ENCODE measurements at regions not wholly inside any gene's neighbourhood (a gene's known extent, or its start where the extent isn't known, plus 50 kb on each side); places are given as distances from the start of the nearest gene placed in this dataset.

- Mint-ChIP-seq H3K4me3 (ENCODE audit: unreplicated experiment) (no peak overlapping the region), H3K27ac (ENCODE audit: unreplicated experiment) (no peak overlapping the region), H3K27me3 (ENCODE audit: low read depth) (no peaks in the 10 kb centered on the region), H3K4me1 (ENCODE audit: low read depth) (peaks cover 4% of the 10 kb centered on the region), H3K36me3 (ENCODE audit: low read depth) (no peaks in the 10 kb centered on the region), H3K9me3 (ENCODE audit: low read depth) (no peaks in the 10 kb centered on the region)
- DNase-seq (ENCODE audit: low spot score): no peak
- TF ChIP-seq CTCF (IDR thresholded peaks at IDR 0.05): no peak
Observed at GRCh38 chr16:66256919-66257318, 109.6 kb upstream of the CDH5 start.

GRCh38 chr16:66255647-66256046 lies 110.8 kb upstream of the CDH5 start:
- no peak overlapping the region for H3K4me3 Mint-ChIP-seq (ENCODE audit: unreplicated experiment)
- no peak for DNase-seq (ENCODE audit: low spot score)
- TF ChIP-seq CTCF (IDR thresholded peaks at IDR 0.05): peak; percentile 23
- H3K4me1 Mint-ChIP-seq (ENCODE audit: low read depth): peaks cover 14% of the 10 kb centered on the region
- no peaks in the 10 kb centered on the region for H3K27me3 Mint-ChIP-seq (ENCODE audit: low read depth)
- H3K36me3 Mint-ChIP-seq (ENCODE audit: low read depth): no peaks in the 10 kb centered on the region
- H3K27ac Mint-ChIP-seq (ENCODE audit: unreplicated experiment): no peak overlapping the region
- no peaks in the 10 kb centered on the region for H3K9me3 Mint-ChIP-seq (ENCODE audit: low read depth)

GRCh38 chr16:66254751-66255150 lies 111.7 kb upstream of the CDH5 start:
- Mint-ChIP-seq H3K4me3 (ENCODE audit: unreplicated experiment) (no peak overlapping the region), H3K27ac (ENCODE audit: unreplicated experiment) (no peak overlapping the region), H3K36me3 (ENCODE audit: low read depth) (no peaks in the 10 kb centered on the region), H3K27me3 (ENCODE audit: low read depth) (no peaks in the 10 kb centered on the region), H3K4me1 (ENCODE audit: low read depth) (peaks cover 18% of the 10 kb centered on the region), H3K9me3 (ENCODE audit: low read depth) (no peaks in the 10 kb centered on the region)
- TF ChIP-seq CTCF (IDR thresholded peaks at IDR 0.05): no peak
- DNase-seq (ENCODE audit: low spot score): no peak

- no peak for DNase-seq (ENCODE audit: low spot score)
- no peak for TF ChIP-seq CTCF (IDR thresholded peaks at IDR 0.05)
- H3K4me3 Mint-ChIP-seq (ENCODE audit: unreplicated experiment): no peak overlapping the region
Observed at GRCh38 chr16:66254106-66254505, 112.4 kb upstream of the CDH5 start.

GRCh38 chr16:66251476-66252160 lies 114.9 kb upstream of the CDH5 start:
- Mint-ChIP-seq H3K4me3 (ENCODE audit: unreplicated experiment) (no peak overlapping the region), H3K4me1 (ENCODE audit: low read depth) (peaks cover 36% of the 10 kb centered on the region), H3K27me3 (ENCODE audit: low read depth) (no peaks in the 10 kb centered on the region), H3K27ac (ENCODE audit: unreplicated experiment) (peak overlapping the region; percentile 83), H3K36me3 (ENCODE audit: low read depth) (no peaks in the 10 kb centered on the region), H3K9me3 (ENCODE audit: low read depth) (no peaks in the 10 kb centered on the region)
- no peak for DNase-seq (ENCODE audit: low spot score)
- TF ChIP-seq CTCF (IDR thresholded peaks at IDR 0.05): no peak

More at GRCh38 chr16:66254106-66254505, 112.4 kb upstream of the CDH5 start:
- peaks cover 24% of the 10 kb centered on the region for H3K4me1 Mint-ChIP-seq (ENCODE audit: low read depth)
- H3K27ac Mint-ChIP-seq (ENCODE audit: unreplicated experiment): no peak overlapping the region
- no peaks in the 10 kb centered on the region for H3K9me3 Mint-ChIP-seq (ENCODE audit: low read depth)
- no peaks in the 10 kb centered on the region for H3K36me3 Mint-ChIP-seq (ENCODE audit: low read depth)
- no peaks in the 10 kb centered on the region for H3K27me3 Mint-ChIP-seq (ENCODE audit: low read depth)
